HG02973 (cell line): ENCODE measurements at regions not wholly inside any gene's neighbourhood (a gene's known extent, or its start where the extent isn't known, plus 50 kb on each side); places are given as distances from the start of the nearest gene placed in this dataset.
"Not testable (repeated sequence)": the region's sequence is repeated elsewhere in the genome, so short reads cannot be mapped to it uniquely, and the experiment has no call there.

ENCODE experiments used
- ATAC-seq: cut with Tn5 transposase; IDR thresholded peaks from one replicate; pipeline ENCODE4 v1.9.1; 2021; ENCODE audit warnings: moderate library complexity; ENCODE audit not compliant: unreplicated experiment

GRCh38 chr10:23543691-23544380 lies 105.0 kb downstream of the OTUD1 start:
- ATAC-seq = no peak

- ATAC-seq = not testable (repeated sequence)
Measured at GRCh38 chr10:23545866-23546265, 107.0 kb downstream of the OTUD1 start.

- ATAC-seq = no peak
Measured at GRCh38 chr10:23556727-23557440, 118.0 kb downstream of the OTUD1 start.

- ATAC-seq = no peak
Measured at GRCh38 chr10:23557777-23558176, 118.9 kb downstream of the OTUD1 start.

GRCh38 chr10:23558361-23558799 lies 119.5 kb downstream of the OTUD1 start:
- no peak for ATAC-seq

- no peak for ATAC-seq
Measured at GRCh38 chr10:23568996-23569395, 130.1 kb downstream of the OTUD1 start.

- no peak for ATAC-seq
Measured at GRCh38 chr10:23571884-23572283, 133.0 kb downstream of the OTUD1 start.

- ATAC-seq = no peak
Measured at GRCh38 chr10:23581906-23582450, 143.1 kb downstream of the OTUD1 start.

GRCh38 chr10:23584396-23584795 lies 145.5 kb downstream of the OTUD1 start:
- ATAC-seq = no peak

GRCh38 chr10:23585186-23585585 lies 146.3 kb downstream of the OTUD1 start:
- no peak for ATAC-seq

GRCh38 chr10:23585666-23586065 lies 146.8 kb downstream of the OTUD1 start:
- no peak for ATAC-seq

- ATAC-seq = not testable (repeated sequence)
Measured at GRCh38 chr10:23595278-23595677, 156.4 kb downstream of the OTUD1 start.

GRCh38 chr10:23604613-23605012 lies 165.7 kb downstream of the OTUD1 start:
- no peak for ATAC-seq

- ATAC-seq = no peak
Measured at GRCh38 chr10:23606456-23606855, 167.6 kb downstream of the OTUD1 start.

GRCh38 chr10:23608926-23609325 lies 170.1 kb downstream of the OTUD1 start:
- no peak for ATAC-seq

- ATAC-seq = no peak
Measured at GRCh38 chr10:23610626-23611307, 171.9 kb downstream of the OTUD1 start.

GRCh38 chr10:23611308-23612029 lies 172.6 kb downstream of the OTUD1 start:
- no peak for ATAC-seq

GRCh38 chr10:23613900-23614299 lies 175.0 kb downstream of the OTUD1 start:
- ATAC-seq = no peak

- no peak for ATAC-seq
Measured at GRCh38 chr10:23614483-23614882, 175.6 kb downstream of the OTUD1 start.

- no peak for ATAC-seq
Measured at GRCh38 chr10:23630376-23630775, 191.5 kb downstream of the OTUD1 start.

- no peak for ATAC-seq
Measured at GRCh38 chr10:23630885-23631284, 192.0 kb downstream of the OTUD1 start.
